BJ (cell line): ENCODE measurements at regions not wholly inside any gene's neighbourhood (a gene's known extent, or its start where the extent isn't known, plus 50 kb on each side); places are given as distances from the start of the nearest gene placed in this dataset.

ENCODE experiments used
- CTCF ChIA-PET: fragments of 350-600 bp; formaldehyde crosslinking; extraction: SDS; loops from one replicate; lab custom pipeline; 2021; ENCODE audit warnings: antibody characterized with exemption, inconsistent platforms; lab: Yijun Ruan, JAX
- POLR2A ChIA-PET: fragments of 300-600 bp; sonication (Branson Sonifier 250); formaldehyde crosslinking; extraction: SDS; loops from one replicate; lab custom pipeline; 2021; ENCODE audit warnings: antibody characterized with exemption; lab: Charles Lee
- DNase-seq: peaks from one replicate; pipeline ENCODE4 v3.0.0-alpha.2; 2011; ENCODE audit warnings: low read depth
- H3K27me3 ChIP-seq: 2 replicates; pipeline ENCODE4 v1.6.0; 2011; ENCODE audit warnings: low read length; ENCODE audit not compliant: control insufficient read depth, insufficient read depth
- H3K36me3 ChIP-seq: 2 replicates; pipeline ENCODE4 v1.5.1; 2011; ENCODE audit warnings: low read length; ENCODE audit not compliant: control insufficient read depth, insufficient read depth
- H3K4me3 ChIP-seq: 2 replicates; pipeline ENCODE4 v1.5.1; 2011; ENCODE audit warnings: low read depth, mild to moderate bottlenecking, control low read depth, low read length
- TF ChIP-seq, protein P1 (sequence below): IDR thresholded peaks from 2 replicates; pipeline ENCODE4 v1.5.1; 2011; ENCODE audit warnings: low read depth, mild to moderate bottlenecking, control low read depth, inconsistent platforms, low read length, moderate library complexity; ENCODE audit not compliant: insufficient read depth

DNA sequence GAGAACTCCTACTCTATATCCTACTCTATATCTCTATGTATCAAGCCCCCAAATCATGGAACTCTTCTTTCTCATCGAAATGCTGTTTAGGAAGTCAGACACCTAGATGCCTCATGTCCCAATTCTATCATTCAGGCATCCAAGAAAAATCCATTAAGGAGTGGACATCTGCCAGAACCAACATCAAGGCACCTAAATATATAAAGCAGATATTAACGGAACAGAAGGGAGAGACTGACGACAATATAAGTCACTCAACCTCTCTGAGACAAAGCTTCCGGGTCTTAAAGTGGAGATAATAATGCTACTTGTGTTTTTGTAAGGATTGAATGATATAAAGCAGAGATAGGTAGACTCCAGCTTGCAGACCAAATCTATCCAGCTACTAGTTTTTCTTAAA is 241.5 kb downstream of the NFATC2 start:
- TF ChIP-seq, protein P1, sequence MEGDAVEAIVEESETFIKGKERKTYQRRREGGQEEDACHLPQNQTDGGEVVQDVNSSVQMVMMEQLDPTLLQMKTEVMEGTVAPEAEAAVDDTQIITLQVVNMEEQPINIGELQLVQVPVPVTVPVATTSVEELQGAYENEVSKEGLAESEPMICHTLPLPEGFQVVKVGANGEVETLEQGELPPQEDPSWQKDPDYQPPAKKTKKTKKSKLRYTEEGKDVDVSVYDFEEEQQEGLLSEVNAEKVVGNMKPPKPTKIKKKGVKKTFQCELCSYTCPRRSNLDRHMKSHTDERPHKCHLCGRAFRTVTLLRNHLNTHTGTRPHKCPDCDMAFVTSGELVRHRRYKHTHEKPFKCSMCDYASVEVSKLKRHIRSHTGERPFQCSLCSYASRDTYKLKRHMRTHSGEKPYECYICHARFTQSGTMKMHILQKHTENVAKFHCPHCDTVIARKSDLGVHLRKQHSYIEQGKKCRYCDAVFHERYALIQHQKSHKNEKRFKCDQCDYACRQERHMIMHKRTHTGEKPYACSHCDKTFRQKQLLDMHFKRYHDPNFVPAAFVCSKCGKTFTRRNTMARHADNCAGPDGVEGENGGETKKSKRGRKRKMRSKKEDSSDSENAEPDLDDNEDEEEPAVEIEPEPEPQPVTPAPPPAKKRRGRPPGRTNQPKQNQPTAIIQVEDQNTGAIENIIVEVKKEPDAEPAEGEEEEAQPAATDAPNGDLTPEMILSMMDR = no peak
- POLR2A ChIA-PET = no interaction called here
- CTCF ChIA-PET = interaction anchor here (0.7 to 14.3 kb wide), 4 partner anchors 9 to 314 kb away, joined by 3 to 340 read pairs (median 4); no protein-coding TSS in a partner anchor
- DNase-seq = no peak
- Histone ChIP-seq H3K36me3 (no peaks in the 10 kb centered on the region), H3K27me3 (peaks cover 8% of the 10 kb centered on the region), H3K4me3 (no peak overlapping the region)

DNA sequence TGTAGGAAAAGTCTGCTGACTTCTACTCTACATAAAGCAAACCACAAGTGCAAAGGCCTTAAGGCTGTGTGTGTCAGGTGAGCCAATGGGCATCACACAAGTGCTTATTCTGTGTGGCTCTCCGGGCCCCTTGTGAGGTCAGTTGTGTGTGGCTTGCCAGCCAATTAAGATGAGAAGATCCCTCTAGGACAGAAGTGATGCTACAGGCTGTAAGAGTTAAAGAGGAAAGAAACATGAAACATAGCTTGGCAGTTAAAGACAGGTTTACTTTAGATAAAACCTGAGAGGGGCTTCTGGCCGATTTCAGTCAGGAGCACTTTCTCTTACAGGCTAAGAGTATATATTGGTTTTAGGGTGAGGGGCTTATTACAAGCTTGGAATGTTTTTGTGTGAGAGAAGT is 242.4 kb downstream of the NFATC2 start:
- ChIA-PET POLR2A (no interaction called here), CTCF (interaction anchor here (0.7 to 14.3 kb wide), 5 partner anchors 8 to 313 kb away, joined by 3 to 340 read pairs (median 4); no protein-coding TSS in a partner anchor)
- no peak for DNase-seq

DNA sequence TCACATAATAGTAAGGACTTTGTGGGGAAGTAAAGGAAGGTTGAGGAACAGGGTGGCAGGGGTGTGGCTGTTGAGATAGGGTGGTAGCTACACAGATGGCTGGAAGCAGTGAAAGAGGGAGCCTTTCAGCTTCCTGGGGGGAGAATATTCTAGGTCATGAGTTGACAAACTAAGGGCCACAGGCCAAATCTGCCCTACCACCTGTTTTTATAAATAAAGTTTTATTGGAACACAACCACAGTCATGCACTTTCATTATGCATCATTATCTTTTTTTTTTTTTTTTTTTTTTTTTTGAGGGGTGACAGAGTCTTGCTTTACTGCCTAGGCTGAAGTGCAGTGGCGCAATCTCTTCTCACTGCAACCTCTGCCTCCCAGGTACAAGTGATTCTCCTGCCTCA is 243.1 kb downstream of the NFATC2 start:
- ChIA-PET POLR2A (no interaction called here), CTCF (interaction anchor here (1.0 to 14.3 kb wide), 3 partner anchors 80 to 313 kb away, joined by 3 to 340 read pairs (median 4); no protein-coding TSS in a partner anchor)
- H3K4me3 ChIP-seq = no peak overlapping the region
- no peak for DNase-seq
- H3K36me3 ChIP-seq = no peaks in the 10 kb centered on the region
- TF ChIP-seq, protein P1 = no peak
- H3K27me3 ChIP-seq = peaks cover 8% of the 10 kb centered on the region

More for the DNA sequence above, 242.4 kb downstream of the NFATC2 start:
- Histone ChIP-seq H3K4me3 (no peak overlapping the region), H3K27me3 (peaks cover 8% of the 10 kb centered on the region), H3K36me3 (no peaks in the 10 kb centered on the region)
- TF ChIP-seq, protein P1 = no peak

DNA sequence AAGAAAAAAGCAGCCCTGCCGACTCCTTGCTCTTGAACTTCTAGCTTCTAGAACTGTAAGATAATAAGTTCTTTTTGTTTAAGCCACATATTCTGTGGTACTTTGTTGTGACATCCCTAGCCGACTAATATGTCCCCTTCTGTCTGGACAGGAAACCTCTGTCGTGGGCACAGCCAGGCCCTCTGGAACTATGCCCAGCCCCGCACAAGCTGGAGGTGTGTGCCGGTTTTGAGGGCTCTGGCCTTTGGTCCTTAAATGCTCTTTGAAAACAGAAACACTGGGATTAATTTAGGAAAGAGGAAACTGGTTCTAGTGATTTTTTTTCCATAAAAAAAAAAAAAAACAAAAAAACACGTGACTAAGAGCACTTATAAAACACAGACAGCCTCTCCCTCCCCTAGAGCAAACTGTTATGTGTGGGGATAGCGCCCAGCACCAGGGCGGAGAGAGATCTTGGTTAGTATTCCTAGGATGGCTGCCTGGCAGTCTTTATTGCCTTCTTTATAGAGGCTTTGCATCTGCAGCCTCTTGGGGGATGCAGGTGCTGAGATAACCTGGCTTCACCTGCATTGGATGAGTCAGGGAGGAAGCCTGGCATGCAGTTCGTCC is 244.3 kb downstream of the NFATC2 start:
- CTCF ChIA-PET = interaction anchor here (1.0 to 14.3 kb wide), 2 partner anchors 82 to 311 kb away, joined by 3 to 340 read pairs; no protein-coding TSS in a partner anchor
- Histone ChIP-seq H3K27me3 (peaks cover 8% of the 10 kb centered on the region), H3K4me3 (no peak overlapping the region), H3K36me3 (no peaks in the 10 kb centered on the region)
- no peak for DNase-seq
- TF ChIP-seq, protein P1 = no peak
- POLR2A ChIA-PET = no interaction called here

DNA sequence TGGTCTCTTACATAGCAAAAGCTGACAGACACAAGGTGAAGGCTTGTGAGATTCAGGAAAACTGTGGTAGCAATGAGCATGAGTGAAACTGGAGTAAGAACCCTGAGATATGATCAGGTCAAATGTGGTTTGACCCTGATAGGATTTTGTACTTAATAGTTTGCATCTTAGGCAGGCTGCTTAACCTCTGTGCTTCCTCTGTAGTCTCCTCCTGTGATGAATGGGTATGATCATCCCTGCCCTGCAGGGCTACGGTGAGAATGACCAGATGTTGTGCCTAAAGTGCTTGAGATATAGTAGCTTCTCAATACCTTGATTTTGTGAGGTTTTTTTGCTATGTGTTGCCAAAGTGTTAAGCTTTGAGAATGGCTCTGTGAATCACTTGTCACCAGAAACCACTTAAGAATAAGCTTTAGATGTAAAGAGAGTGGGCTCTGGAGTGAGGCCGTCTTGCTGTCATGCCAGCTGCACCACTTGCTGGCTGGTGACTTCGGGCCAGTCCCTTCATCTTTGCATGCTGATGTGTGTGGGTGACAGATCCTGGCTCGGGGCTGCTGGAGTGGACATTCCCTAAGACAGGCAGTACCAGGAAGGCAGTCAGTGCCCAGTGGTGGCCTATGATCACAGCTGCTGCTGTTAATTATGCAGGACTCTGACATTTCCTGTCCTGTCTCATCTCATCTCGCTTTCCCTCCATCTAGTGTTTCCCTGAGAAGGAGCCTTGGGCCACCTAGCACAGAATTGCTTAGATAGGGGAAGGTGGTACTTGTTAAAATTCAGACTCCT is 254.7 kb downstream of the NFATC2 start:
- CTCF ChIA-PET = interaction anchor here (0.7 to 1.5 kb wide), 3 partner anchors 228 to 300 kb away, joined by 3 read pairs; no protein-coding TSS in a partner anchor
- POLR2A ChIA-PET = no interaction called here

More for the DNA sequence above, 254.7 kb downstream of the NFATC2 start:
- H3K4me3 ChIP-seq = no peak overlapping the region
- DNase-seq = no peak
- TF ChIP-seq, protein P1 = no peak
- H3K36me3 ChIP-seq = no peaks in the 10 kb centered on the region
- peaks cover 9% of the 10 kb centered on the region for H3K27me3 ChIP-seq
